NCI-H82 (cell line): ENCODE measurements at regions not wholly inside any gene's neighbourhood (a gene's known extent, or its start where the extent isn't known, plus 50 kb on each side); places are given as distances from the start of the nearest gene placed in this dataset.

Experiments used
- DNase-seq: peaks from one replicate; lab custom pipeline; 2025; lab: John Stamatoyannopoulos, UW

DNA sequence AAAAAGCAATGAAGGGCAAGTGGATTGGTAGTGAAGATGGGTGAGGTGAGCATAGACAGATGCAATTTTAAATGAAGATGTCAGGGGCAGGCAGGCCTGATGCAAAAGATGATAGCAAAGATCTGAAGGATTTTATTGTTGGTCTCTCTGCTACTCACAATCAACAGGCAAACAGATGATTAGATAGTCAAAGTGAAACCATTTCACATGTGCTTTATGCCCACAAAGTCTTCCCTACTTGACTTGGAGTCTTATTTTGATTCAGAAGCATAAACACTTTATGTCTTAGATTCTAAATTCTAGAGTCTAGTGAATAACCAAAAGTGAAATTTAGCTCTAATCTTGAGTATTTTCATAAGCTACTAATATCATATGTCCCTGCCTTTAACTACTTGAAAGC is 153.8 kb upstream of the HNRNPA3 start:
- DNase-seq: no peak

DNA sequence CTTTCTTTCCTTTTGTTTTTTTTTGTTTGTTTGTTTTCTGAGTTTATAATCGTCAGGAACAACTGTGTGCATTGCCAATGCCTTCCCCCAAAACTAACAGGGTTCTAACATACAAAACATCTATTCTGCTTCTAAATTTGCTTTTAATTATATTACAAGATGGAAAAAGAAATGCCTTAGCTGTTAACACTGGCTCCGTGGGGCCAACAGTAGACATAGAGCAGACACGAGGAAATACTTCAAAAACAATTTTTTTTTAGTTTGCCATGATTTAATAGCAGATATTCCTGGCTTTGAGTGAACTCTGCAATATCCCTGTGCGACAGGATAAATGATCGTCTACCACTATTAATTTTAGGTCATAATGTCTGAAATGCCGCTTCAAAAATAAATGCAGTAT is 153.3 kb upstream of the HNRNPA3 start:
- DNase-seq: no peak

DNA sequence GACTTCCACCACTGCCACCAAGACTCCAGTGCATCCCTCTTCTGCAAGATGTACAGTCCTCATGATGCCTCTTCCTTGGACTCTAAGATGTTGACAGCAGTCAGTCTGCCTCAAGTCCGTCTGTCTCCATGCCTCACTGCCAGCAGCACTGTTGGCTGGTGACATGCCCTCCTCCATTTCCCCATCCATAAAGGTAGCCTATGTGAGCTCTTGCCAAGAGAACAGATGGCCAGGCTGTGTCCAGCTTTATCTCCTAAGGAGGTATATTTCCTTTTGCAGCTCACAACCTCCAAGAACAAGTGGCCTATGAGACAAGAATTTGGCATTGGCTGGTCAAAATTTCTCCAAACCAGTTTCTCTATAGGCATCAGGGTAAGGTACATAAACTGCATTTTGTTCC is 149.3 kb upstream of the HNRNPA3 start:
- peak; percentile 21 for DNase-seq

DNA sequence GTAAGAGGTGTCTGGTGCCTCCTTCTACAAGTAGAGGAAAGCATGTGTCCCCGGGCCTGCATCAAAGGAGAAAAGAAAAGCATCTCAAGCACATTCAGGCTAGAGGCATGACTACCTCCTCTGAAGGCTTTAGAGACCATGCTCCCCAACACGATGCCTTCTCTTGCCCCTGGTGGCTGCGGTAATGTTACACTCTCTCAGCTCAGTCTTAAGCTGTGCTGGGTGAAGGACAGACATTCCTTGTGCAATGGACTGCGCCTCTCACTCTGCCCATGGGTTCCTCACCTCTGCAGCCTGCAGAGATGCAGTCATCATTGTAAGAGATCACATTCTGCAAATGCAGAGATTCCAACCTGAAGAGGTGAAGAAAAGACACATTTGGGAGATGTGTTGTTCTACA is 148.2 kb upstream of the HNRNPA3 start:
- peak; percentile 11 for DNase-seq

DNA sequence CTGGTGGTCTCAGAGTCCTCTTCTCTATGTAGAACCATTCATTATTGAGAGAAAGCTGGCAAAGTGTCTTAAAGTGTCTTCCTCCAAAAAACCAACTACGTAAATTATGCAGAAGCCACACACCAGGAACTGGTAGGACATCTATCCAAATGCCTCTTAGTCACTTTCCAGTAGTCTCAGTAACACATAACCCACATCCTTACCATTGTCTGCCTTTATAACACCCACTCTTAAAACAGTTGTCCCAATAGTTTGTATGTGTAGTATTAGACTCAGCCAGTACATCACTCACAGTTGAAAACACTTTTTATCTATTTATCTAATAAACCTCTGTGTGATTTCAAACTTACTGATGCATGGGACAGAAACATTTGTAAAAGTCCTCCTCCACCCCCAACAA is 143.6 kb upstream of the HNRNPA3 start:
- DNase-seq: no peak

DNA sequence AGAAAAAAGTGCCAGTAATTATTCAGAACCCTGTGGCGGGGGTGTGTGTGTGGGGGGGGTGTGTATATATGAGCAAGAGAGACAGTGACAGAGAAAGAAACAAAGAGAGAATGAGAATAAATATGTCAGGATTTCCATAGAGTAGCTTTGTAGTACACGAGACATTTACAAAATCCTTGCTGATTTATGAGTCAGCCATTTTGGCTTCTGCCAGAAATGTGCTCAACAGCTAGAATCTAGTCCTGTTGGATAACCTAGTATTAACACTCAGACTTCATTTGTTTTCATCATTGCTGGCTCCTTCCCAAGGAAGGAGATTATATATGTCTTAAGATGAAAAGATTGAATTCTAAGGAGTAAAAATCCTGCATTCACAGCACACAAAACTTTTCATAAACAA is 140.5 kb upstream of the HNRNPA3 start:
- peak; percentile 47 for DNase-seq

DNA sequence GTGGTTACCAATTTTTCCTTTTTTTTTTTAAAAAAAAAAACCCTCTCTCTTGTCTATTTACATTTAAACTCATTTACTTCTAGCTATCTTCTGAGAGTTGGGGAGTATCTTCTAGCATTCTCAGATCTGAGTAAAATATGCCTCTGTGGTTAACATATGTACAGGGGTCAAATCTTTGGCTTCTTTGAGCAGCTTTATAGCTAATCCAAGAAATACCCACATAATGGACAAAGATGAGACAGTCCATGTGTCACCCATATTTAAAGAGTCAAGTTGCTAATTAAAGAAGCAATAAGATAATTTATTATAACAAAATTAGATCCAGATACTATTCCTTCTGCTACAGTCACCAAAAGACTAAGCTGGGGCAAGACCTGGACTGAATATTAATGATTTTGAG is 139.0 kb upstream of the HNRNPA3 start:
- no peak for DNase-seq

DNA sequence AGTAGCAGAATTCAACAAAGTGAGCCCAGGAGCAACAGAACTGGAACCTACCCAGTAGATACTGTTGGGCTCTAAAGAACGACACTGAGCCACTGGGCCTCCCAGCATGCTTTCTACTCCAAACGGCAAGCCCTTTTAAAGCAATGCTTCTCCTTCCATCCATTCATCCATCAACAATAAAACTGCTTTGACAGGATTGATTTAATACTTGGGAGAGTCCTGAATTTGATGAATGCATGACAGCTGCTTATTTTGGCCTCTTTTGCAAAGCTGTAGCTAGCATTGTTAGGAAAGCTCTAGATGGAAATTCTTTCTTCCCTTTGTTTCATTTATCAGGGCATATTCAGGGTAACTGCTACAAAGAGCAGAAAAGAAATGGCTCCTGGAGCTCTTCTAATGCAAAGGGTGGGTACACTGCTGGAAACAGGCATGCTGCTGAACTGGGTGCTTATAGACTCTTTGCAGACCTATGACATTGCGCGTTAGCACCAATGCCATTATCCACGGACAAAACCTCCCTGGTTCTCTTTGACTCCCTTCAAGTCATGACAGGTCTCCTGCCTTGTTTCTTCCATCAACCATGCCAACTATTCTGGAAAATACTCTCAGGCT is 138.4 kb upstream of the HNRNPA3 start:
- DNase-seq: no peak

DNA sequence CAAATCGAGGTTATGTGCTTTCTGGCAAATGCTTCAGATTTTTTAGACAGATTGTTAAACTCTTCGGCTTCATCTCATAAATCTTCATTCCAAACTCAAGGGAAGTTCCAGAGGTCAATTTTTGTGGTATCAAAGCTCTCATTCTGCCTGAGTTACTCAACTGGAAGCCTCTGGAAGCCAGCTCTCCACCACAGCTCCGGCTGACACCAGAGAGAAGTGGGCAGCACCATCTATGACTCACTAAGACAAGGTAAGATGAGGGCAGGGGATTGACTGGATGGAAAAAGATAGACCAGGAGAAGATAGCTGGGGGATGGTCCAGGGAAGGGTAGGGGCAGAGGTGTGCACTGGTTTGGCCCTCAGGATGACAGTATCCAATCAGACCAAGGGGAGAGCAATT is 137.3 kb upstream of the HNRNPA3 start:
- no peak for DNase-seq

DNA sequence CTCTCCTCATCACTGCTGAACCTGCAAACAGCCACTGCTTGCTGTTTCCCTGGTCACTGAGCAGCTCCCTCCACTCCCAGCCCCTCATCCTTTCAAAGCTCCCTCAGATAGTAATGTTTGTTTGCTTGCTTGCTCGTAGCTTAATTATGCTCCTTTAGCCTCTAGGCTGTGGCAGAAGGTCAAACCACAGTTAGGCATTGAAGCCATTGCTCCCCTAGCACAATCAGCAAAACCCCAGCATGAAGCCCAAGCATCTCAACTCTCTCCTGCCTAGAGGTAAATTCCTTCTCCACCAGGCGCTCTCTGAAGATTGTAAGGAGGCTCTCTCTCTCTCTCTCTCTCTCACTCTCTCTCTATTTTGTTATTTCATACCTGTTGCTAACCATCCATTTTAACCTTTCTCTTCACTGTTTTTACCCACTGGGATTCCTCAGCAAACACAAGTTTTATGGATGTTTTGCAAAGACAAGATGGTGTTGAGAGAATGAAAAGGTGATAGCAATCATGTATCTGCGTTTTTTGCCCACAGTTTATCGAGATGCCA is 135.9 kb upstream of the HNRNPA3 start:
- DNase-seq: no peak

DNA sequence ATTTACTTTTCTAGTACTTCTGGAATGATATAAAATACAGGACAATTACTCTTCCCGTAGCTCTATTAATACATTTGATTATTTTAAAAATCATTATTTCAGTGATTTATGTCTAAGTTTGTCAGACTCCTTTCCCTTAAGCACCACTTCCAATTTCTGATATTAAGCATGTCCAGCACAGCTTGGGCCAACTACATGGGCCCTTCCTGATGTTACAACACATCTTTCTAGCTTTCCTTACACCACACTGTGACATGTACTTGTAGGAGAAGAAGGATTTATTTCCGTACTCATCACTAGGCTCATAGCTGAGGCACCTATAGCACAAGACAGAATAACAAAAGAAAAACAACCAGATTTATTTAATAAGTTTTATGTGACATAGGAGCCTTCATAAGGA is 134.8 kb upstream of the HNRNPA3 start:
- no peak for DNase-seq

DNA sequence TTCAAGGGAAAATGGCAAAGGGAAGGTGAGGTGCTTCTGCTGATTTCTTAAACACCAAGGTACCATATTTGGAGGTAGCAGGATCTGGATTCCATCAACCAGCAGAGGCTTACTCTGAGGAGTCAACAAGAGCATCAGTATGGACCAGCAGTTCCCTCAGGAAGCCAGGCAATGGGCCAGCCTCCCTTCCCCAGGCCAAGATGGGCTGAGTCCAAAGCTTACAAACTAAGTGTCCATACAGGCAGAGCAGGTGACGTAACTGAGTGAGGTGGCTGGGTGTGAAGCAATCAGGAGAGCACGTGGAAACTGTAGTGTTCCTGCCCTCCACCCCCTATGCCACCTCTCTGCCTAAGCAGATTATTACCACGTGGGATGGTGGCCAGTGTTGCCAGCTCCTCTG is 134.2 kb upstream of the HNRNPA3 start:
- no peak for DNase-seq

DNA sequence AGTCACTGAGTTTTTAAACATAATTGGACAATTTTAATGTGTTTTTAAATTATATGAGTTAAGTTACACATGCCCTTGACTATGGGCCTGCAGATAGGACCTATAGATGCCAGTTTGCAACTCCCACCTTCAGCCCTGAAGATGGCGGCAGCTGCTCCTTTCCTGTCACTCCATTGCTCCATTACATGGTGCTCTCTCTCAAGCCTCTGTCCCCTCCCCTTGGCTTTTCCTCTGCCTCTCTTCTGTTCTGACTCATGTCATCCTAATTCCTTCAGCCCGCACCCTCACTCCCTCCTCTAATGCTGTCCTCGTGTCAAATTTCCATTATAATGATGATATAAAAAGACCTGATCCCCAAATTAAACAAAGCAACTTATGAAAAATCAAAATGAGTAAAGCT is 133.7 kb upstream of the HNRNPA3 start:
- no peak for DNase-seq

DNA sequence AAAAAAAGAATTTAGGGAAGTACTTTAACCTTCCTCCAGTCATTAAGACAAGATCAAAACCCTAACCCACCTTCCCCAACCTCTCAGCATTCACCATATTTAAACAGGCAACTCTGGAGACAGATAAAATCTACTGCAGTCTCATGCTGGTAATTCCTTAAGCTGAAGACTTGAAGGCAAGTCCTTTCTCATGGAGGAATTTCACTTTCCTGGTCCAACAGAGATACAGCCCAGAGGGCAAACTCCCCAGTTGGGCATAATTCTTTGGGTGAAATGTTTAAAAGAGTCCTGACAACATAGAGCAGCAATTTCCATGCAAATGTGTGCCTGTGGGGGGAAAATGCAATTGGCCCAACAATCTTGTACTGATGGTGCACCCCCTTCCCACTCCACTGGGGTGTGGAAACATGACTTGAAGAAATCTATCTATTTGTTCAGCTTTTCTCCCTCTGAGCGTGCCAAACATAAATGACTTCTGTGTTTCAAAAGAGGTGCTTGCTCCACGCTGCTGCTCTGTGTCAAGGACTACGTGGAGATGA is 131.8 kb upstream of the HNRNPA3 start:
- no peak for DNase-seq

DNA sequence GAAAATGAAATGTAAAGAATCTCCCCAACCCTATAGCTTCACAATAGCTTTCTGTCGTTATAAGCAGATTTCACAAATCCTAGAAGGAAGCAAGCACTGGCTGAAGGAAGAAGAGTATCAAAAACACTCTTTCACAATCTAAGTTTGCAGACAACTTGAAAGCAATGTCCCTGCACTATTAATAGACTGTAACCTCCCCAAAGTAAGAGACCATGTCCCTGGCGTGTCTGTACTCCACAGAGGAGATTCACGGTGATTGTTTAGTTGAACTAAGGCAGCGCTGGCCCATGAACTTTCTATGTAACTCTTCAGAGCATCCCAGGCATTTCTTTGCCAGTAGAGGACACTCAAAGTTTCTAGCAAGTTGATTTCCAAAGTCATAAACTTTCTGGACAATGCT is 128.0 kb upstream of the HNRNPA3 start:
- no peak for DNase-seq

DNA sequence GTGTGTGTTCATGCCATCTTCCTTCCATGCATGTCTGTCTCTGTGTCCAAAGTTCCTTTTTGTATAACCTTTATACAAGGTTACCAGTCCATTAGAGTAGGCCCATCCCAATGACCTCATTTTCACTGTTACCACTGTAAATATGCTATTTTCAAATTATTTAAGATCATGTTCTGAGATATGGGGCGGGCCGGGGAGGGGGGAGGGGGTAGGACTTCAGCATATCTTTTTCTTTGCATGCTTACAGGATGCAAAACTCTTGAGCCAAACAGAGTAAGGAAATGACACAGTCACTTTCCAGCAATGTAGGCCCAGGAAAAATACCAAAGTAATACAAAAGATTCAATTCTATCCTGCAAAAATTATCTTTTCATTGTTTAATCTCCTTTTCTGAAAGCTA is 124.1 kb upstream of the HNRNPA3 start:
- no peak for DNase-seq

DNA sequence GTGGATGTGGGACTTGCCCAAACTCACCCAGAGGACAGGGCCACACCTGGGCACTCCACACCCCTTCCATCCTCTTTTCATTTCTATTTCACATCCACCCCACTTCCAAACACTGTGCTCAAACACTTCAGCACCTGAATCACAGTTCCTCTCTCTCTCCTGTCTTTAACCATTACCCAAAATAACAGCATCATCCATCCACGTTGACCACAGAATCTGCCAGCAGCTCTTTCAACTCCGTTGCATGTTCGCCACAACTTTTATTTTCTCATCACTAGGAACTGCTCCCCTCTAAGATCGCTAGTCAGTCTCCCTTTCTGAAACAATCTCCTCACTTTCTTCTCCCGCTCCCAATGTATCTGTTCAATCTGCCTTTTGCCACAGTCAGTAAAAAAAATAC is 121.6 kb upstream of the HNRNPA3 start:
- DNase-seq: no peak

DNA sequence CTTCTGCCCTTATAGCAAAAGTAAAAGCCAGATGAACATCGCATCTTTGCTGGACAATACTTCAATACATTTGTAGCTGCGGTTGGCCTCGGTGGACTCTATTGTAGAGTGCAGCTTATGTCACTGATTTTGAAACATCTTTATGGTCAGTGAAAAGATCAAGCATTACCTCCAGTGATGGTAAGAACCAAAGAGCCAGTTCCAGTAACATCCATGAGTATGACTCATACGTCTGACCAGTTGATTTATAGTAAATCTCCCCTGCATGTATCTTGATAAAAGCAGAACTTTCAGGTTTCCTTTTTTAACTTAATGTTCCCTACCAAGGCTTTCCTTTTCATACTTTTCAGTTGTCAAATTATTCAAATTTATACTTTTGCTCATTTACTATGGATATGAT is 119.2 kb upstream of the HNRNPA3 start:
- DNase-seq: no peak

DNA sequence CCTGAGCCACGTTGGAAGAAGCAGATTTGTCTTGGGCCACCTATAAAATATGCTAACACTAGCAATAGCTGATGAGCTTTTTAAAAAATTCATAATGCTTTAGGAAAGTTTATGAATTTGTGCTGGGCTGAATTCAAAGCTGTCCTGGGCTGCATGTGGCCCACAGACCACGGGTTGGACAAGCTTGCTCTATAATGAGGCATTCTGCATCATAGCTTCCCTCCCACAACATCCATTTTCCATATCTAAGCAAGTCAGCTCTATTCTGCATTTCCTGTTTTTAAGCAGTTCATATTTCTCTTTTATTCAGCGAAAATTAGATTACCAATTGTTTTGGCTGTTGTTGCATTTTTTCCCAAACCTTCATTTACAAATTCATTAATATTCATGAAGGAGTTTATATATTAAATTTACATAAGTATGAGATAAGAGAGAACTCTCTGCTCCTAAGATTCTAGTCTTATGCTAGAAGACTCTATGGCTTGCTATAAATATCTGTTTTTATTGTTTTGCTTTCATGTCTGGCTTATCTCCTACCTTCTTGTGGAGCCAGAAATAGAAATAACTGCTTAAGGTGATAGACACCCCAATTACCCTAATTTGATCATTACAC is 114.5 kb upstream of the HNRNPA3 start:
- no peak for DNase-seq

DNA sequence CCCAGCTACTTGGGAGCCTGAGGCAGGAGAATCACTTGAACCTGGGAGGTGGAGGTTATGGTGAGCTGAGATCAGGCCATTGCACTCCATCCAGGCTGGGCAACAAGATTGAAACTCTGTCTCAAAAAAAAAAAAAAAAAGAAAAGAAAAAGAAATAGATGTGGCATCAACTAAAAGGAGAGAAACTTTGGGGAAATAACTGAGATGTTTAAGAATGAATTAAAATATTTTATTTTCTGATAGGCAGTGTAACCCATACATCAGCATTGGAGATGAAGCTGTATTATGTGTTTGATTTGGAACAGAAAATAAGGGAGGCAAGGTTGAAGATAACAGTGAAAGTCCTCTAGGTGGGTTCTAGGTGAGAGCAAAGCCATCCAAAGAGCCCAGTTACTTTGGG is 110.7 kb upstream of the HNRNPA3 start:
- DNase-seq: no peak

DNA sequence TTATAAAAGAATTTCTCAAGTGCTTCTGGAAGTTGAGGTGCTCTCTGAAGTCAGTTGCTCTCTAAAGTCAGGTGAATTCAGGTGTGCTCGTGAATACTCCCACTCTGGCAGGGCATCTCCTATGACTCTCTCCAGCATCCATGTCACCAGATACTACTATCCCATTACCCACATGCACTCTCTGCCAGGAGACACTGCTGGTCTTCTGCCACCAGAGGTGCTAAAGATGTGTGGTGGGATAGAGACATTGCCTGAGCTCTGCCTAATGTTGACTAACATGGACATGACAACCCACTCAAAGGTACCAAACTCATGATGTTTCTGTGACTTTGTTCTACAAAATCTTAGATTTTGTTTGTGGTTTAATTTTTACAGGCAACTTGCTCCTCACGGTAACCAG is 106.4 kb upstream of the HNRNPA3 start:
- peak; percentile 51 for DNase-seq

DNA sequence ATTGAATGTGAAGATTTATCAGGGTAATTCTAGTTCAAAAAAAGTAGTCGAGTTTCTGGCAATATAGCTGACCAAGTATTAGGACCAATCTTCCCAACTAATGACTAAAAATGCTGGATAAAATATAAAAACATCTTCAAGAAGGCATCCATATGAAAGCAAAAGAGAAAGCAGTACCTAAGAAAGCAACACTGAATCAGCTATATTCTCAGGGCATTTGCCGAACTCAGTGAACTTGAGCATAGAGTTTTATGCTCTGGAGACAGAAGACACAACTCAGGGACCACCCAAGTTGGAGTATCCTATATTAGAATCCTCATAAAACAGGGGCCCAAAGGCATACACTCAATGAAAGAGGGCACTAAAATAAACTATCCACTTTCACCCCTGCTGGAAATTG is 103.7 kb upstream of the HNRNPA3 start:
- no peak for DNase-seq

DNA sequence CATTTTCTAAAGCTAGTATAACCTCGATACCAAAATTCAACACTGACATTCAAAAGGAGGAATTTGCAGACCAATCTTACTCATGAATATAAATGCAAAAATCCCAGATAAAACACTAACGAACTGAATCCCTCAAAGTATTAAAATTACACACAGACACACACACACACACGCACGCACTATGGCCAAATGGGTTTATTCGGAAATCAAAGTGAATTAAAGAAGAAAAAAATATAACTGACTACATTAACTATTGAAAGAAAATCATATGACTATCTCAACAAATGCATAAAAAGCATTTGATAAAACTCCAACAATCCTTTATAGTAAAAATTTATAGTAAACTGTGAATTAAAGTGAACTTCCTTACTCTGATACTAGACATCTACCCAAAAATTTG is 97.9 kb upstream of the HNRNPA3 start:
- no peak for DNase-seq

DNA sequence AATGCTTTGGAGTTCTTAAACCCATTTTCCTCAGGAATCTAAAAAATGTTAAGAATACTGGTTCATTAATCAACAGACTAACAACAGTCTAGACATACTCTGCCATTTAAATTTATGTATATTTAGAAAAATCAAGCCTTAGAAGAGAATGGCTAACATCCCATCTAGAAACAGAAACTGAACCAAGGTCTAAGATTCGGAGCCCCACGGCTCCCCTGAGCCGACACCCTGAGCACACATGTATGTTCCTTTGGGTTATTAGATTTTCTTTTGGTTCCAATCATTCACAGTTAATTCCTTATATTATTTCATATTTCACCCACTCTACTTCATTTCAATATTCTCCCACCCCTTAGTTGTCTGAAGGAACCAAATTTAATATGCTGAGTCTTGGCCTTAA is 94.8 kb upstream of the HNRNPA3 start:
- DNase-seq: no peak
